Neuronal stem cell (in vitro differentiated cells): ENCODE measurements at regions not wholly inside any gene's neighbourhood (a gene's known extent, or its start where the extent isn't known, plus 50 kb on each side); places are given as distances from the start of the nearest gene placed in this dataset.

Experiments used
- DNase-seq: peaks from one replicate; pipeline ENCODE4 v3.0.0-alpha.2; 2013; ENCODE audit warnings: low spot score
- H2AFZ ChIP-seq: one replicate; pipeline ENCODE4 v1.6.1; 2013; ENCODE audit warnings: mild to moderate bottlenecking, low read length, inconsistent platforms
- H2AK5ac ChIP-seq: 2 replicates; pipeline ENCODE4 v1.6.1; 2013; ENCODE audit warnings: low read depth, mild to moderate bottlenecking, inconsistent platforms, low read length, moderate library complexity, mixed read lengths
- H2BK120ac ChIP-seq: 2 replicates; pipeline ENCODE4 v1.6.1; 2013; ENCODE audit warnings: low read depth, mild to moderate bottlenecking, inconsistent platforms, low read length, moderate library complexity, mixed read lengths
- H2BK12ac ChIP-seq: one replicate; pipeline ENCODE4 v1.6.1; 2013; ENCODE audit warnings: low read length, inconsistent platforms
- H2BK15ac ChIP-seq: 2 replicates; pipeline ENCODE4 v1.6.1; 2013; ENCODE audit warnings: mild to moderate bottlenecking, low read length, inconsistent platforms, mixed read lengths
- H2BK5ac ChIP-seq: one replicate; pipeline ENCODE4 v1.6.1; 2013; ENCODE audit warnings: inconsistent platforms, mild to moderate bottlenecking, low read length, moderate library complexity
- H3K14ac ChIP-seq: one replicate; pipeline ENCODE4 v1.6.1; 2013; ENCODE audit warnings: low read length, inconsistent platforms
- H3K18ac ChIP-seq: 2 replicates; pipeline ENCODE4 v1.6.1; 2013; ENCODE audit warnings: low read length, inconsistent platforms
- H3K23ac ChIP-seq: 2 replicates; pipeline ENCODE4 v1.6.1; 2013; ENCODE audit warnings: low read depth, mild to moderate bottlenecking, mixed read lengths, low read length, inconsistent platforms; ENCODE audit not compliant: poor library complexity
- H3K27ac ChIP-seq: replicated peaks from 3 replicates; pipeline ENCODE4 v1.5.1; 2013; ENCODE audit warnings: low read length, inconsistent platforms
- H3K27me3 ChIP-seq, 3 experiments: 2 replicates each; pipeline ENCODE4 v1.6.1; 2013; ENCODE audit warnings: low read length in 3 of 3, mild to moderate bottlenecking in 2 of 3, inconsistent platforms in 1 of 3, low read depth in 1 of 3, mixed read lengths in 1 of 3, moderate library complexity in 1 of 3; ENCODE audit not compliant: control insufficient read depth in 3 of 3, insufficient read depth in 3 of 3
- H3K36me3 ChIP-seq, 2 donors: replicated peaks in 1 of 2; 2 replicates each; pipeline ENCODE4 v1.6.1; 2013; ENCODE audit warnings: low read length in 2 of 2; ENCODE audit not compliant: control insufficient read depth in 2 of 2, insufficient read depth in 2 of 2
- H3K4ac ChIP-seq: 2 replicates; pipeline ENCODE4 v1.6.1; 2013; ENCODE audit warnings: inconsistent platforms, mild to moderate bottlenecking, low read length, moderate library complexity
- H3K4me1 ChIP-seq, 2 donors: 1 replicate in 1 of 2; 2 replicates in 1 of 2; pipeline ENCODE4 v1.6.1; 2013; ENCODE audit warnings: low read length in 2 of 2, low read depth in 1 of 2; ENCODE audit not compliant: control insufficient read depth in 2 of 2, insufficient read depth in 1 of 2
- H3K4me2 ChIP-seq: one replicate; pipeline ENCODE4 v1.6.1; 2013; ENCODE audit warnings: mild to moderate bottlenecking, low read length, inconsistent platforms; ENCODE audit not compliant: insufficient read depth, poor library complexity, severe bottlenecking
- H3K4me3 ChIP-seq, 2 donors: 2 replicates each; pipeline ENCODE4 v1.5.1; 2013; ENCODE audit warnings: low read length in 2 of 2, mild to moderate bottlenecking in 2 of 2, inconsistent platforms in 1 of 2, moderate library complexity in 1 of 2
- H3K79me1 ChIP-seq: one replicate; pipeline ENCODE4 v1.6.1; 2013; ENCODE audit warnings: low read depth, mild to moderate bottlenecking, inconsistent platforms, low read length, moderate library complexity
- H3K9ac ChIP-seq: one replicate; pipeline ENCODE4 v1.6.1; 2013; ENCODE audit warnings: mild to moderate bottlenecking, low read depth, low read length, inconsistent platforms; ENCODE audit not compliant: poor library complexity
- H3K9me3 ChIP-seq, 2 donors: replicated peaks in 1 of 2; 2 replicates each; pipeline versions ENCODE3 to v1.6.1; 2013; ENCODE audit warnings: low read length in 2 of 2, mild to moderate bottlenecking in 2 of 2, inconsistent platforms in 1 of 2, low read depth in 1 of 2, mixed read lengths in 1 of 2, moderate library complexity in 1 of 2; ENCODE audit not compliant: control insufficient read depth in 2 of 2, insufficient read depth in 1 of 2
- H4K8ac ChIP-seq: one replicate; pipeline ENCODE4 v1.6.1; 2013; ENCODE audit warnings: low read depth, mild to moderate bottlenecking, inconsistent platforms, low read length, moderate library complexity
- H4K91ac ChIP-seq: one replicate; pipeline ENCODE4 v1.6.1; 2013; ENCODE audit warnings: low read length, low read depth, mild to moderate bottlenecking, inconsistent platforms; ENCODE audit not compliant: poor library complexity
- WGBS, 2 donors: extraction: QIAGEN DNeasy Blood & Tissue Kit; methylation state at CpG; one replicate each; pipeline ENCODE4 v1.1.7; 2013; ENCODE audit warnings: missing lambda C conversion rate in 2 of 2, mixed read lengths in 1 of 2; ENCODE audit not compliant: insufficient read length in 2 of 2, insufficient replicate concordance in 1 of 2; ENCODE audit errors: extremely low coverage in 2 of 2; 5-methylcytosine and 5-hydroxymethylcytosine counted together

DNA sequence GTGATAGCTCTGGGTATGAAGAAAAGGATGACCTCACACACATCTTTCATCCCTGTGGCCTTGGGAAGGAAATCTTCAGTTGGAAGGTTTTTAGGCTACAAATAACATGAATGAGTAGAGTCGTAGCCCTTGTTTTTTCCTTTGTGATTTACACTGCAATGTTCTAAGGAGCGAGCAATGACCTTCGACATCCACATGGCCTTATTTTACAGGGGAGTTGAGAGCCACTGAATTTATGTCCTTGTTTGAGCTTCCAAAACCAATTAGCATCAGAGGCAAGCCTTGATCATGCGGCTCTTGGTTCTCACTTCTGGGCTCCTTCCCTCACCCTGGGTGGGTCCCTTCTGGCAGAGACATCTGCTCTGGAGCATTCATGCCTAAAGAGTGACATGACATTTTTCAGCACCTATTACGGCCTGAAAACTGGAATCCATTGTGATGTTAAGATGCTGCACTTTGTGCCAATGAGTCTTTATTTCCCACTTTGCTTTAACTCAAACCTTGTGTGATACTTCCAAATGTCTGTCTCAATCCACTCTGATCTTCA lies 70.5 kb upstream of the RUNX1 start:
- Histone ChIP-seq H3K4ac (no peak overlapping the region), H3K9ac (no peak overlapping the region), H2AK5ac (no peak overlapping the region), H3K18ac (no peak overlapping the region), H3K4me2 (no peak overlapping the region), H2BK120ac (no peak overlapping the region), H4K91ac (no peak overlapping the region), H3K4me3 (no peak overlapping the region), H2AFZ (no peak overlapping the region), H3K27ac (no peak overlapping the region), H4K8ac (no peak overlapping the region), H3K14ac (no peak overlapping the region), H3K27me3 (no peaks in the 10 kb centered on the region), H3K23ac (no peak overlapping the region), H3K36me3 (no peaks in the 10 kb centered on the region), H2BK5ac (no peak overlapping the region), H3K4me1 (peaks cover 0 to 3% of the 10 kb centered on the region in 2 donors), H3K9me3 (no peaks in the 10 kb centered on the region), H2BK15ac (no peak overlapping the region), H2BK12ac (no peak overlapping the region), H3K79me1 (no peaks in the 10 kb centered on the region)
- no CpG with 5 or more reads among the region's 5 CpGs for WGBS, 2 donors
- no peak for DNase-seq

GRCh38 chr21:35116777-35117176 lies 67.7 kb upstream of the RUNX1 start:
- no peak overlapping the region for H2BK15ac ChIP-seq
- no peak overlapping the region for H3K27ac ChIP-seq
- peaks cover 0 to 3% of the 10 kb centered on the region in 2 donors for H3K4me1 ChIP-seq
- H3K4me3 ChIP-seq, result no peak overlapping the region
- no peak overlapping the region for H3K4ac ChIP-seq
- DNase-seq, result no peak
- no peak overlapping the region for H3K4me2 ChIP-seq
- H3K27me3 ChIP-seq, result no peaks in the 10 kb centered on the region
- no peak overlapping the region for H4K8ac ChIP-seq
- no peak overlapping the region for H2BK120ac ChIP-seq
- no peak overlapping the region for H3K9ac ChIP-seq
- H4K91ac ChIP-seq, result no peak overlapping the region
- no peaks in the 10 kb centered on the region for H3K79me1 ChIP-seq
- H2BK5ac ChIP-seq, result no peak overlapping the region
- peak overlapping the region; percentile 42 for H2AK5ac ChIP-seq
- no peak overlapping the region for H2BK12ac ChIP-seq
- H2AFZ ChIP-seq, result no peak overlapping the region
- no peak overlapping the region for H3K23ac ChIP-seq
- H3K14ac ChIP-seq, result peak overlapping the region; percentile 63
- H3K36me3 ChIP-seq, result no peaks in the 10 kb centered on the region
- no CpG with 5 or more reads among the region's 2 CpGs for WGBS, 2 donors
- H3K18ac ChIP-seq, result no peak overlapping the region
- H3K9me3 ChIP-seq, result no peaks in the 10 kb centered on the region

DNA sequence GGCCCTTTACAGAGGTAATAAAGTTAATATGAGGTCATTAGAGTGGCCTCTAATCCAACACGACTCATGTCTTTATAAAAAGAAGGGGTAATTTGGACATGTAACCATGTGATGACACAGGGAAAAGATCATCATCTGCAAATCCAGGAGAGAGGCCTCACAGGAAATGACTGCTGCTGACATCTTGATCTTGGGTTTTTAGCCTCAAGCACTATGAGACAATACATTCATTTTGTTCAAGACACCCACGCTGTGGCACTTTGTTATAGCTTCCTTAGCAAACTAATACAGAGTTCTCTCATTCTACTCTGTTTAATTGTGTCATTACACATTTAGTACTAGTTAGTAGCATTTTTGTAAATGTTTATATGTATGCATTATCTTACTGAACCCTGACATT lies 64.0 kb upstream of the RUNX1 start:
- Histone ChIP-seq H3K4me3 (no peak overlapping the region), H4K91ac (no peak overlapping the region), H3K4me1 (no peaks in the 10 kb centered on the region), H3K4me2 (no peak overlapping the region), H3K36me3 (no peaks in the 10 kb centered on the region), H3K4ac (no peak overlapping the region), H2BK12ac (no peak overlapping the region), H3K9me3 (peaks cover 0 to 2% of the 10 kb centered on the region in 2 donors), H4K8ac (no peak overlapping the region), H2BK120ac (no peak overlapping the region), H3K9ac (no peak overlapping the region), H3K23ac (no peak overlapping the region), H2BK15ac (no peak overlapping the region), H2BK5ac (no peak overlapping the region), H3K79me1 (no peaks in the 10 kb centered on the region), H2AFZ (no peak overlapping the region), H3K14ac (no peak overlapping the region), H3K27me3 (no peaks in the 10 kb centered on the region), H3K18ac (no peak overlapping the region), H3K27ac (no peak overlapping the region), H2AK5ac (no peak overlapping the region)
- no peak for DNase-seq
- WGBS, 2 donors, result no CpG with 5 or more reads among the region's 2 CpGs

DNA sequence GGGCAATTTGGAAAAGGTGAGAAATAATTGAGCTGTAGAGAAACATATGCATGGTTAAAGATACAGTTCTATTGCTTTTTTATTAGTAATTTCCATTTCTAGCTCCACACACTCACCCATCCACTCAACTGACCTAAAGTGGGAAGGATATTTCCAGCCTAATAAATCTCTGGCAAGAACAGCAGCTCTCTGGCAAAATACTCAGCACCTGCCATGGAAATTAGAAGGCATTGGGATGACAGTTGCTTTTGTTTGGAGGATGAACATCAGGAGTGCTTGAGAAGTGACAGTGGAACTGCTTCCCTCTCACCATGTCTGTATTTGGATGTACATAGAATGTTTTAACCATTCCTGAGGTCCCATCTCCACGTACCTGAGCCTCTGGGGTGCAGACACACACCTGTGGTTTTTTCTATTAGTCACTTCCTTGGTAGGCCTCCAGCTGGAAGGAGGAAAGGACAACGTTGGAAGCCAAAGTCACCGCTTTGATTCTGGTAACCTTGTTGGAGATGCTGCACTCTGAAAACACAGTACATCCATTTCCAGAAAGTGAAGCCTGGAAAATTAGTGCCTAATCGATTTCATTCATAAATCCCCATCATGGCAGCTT lies 62.3 kb upstream of the RUNX1 start:
- no peaks in the 10 kb centered on the region for H3K36me3 ChIP-seq
- no peak for DNase-seq
- H3K9me3 ChIP-seq, result peaks cover 0 to 2% of the 10 kb centered on the region in 2 donors
- no CpG with 5 or more reads among the region's 4 CpGs for WGBS, 2 donors
- H2BK15ac ChIP-seq, result no peak overlapping the region
- H4K91ac ChIP-seq, result no peak overlapping the region
- no peak overlapping the region for H4K8ac ChIP-seq
- H3K14ac ChIP-seq, result no peak overlapping the region
- H3K27me3 ChIP-seq, result no peaks in the 10 kb centered on the region
- H3K4me1 ChIP-seq, result no peaks in the 10 kb centered on the region
- no peak overlapping the region for H3K18ac ChIP-seq
- H3K4me3 ChIP-seq, result no peak overlapping the region
- no peak overlapping the region for H3K23ac ChIP-seq
- H2BK120ac ChIP-seq, result no peak overlapping the region
- no peak overlapping the region for H2BK5ac ChIP-seq
- H2AK5ac ChIP-seq, result no peak overlapping the region
- no peak overlapping the region for H2BK12ac ChIP-seq
- no peak overlapping the region for H3K4ac ChIP-seq
- H2AFZ ChIP-seq, result no peak overlapping the region
- no peak overlapping the region for H3K4me2 ChIP-seq
- no peaks in the 10 kb centered on the region for H3K79me1 ChIP-seq
- H3K9ac ChIP-seq, result no peak overlapping the region
- H3K27ac ChIP-seq, result no peak overlapping the region
